Epithelial cell of esophagus (primary cell): ENCODE measurements at regions not wholly inside any gene's neighbourhood (a gene's known extent, or its start where the extent isn't known, plus 50 kb on each side); places are given as distances from the start of the nearest gene placed in this dataset.
"Not testable (repeated sequence)": the region's sequence is repeated elsewhere in the genome, so short reads cannot be mapped to it uniquely, and the experiment has no call there.

Experiments used
- DNase-seq: peaks from one replicate; pipeline ENCODE4 v3.0.0; 2010; ENCODE audit warnings: low read depth
- H3K4me3 ChIP-seq: 2 replicates; pipeline ENCODE4 v1.5.1; 2011; ENCODE audit warnings: mild to moderate bottlenecking, low read length, control low read depth
- CTCF ChIP-seq: IDR thresholded peaks from 2 replicates; pipeline ENCODE4 v1.5.1; 2011; ENCODE audit warnings: low read depth, mild to moderate bottlenecking, low read length, control low read depth, inconsistent platforms; ENCODE audit not compliant: insufficient read depth; ENCODE audit errors: missing control alignments

- H3K4me3 ChIP-seq: no peak overlapping the region
- peak; percentile 72 for DNase-seq
- peak; percentile 78 for TF ChIP-seq CTCF
Observed at GRCh38 chr16:27639561-27640276, 89.8 kb downstream of the KATNIP start.

GRCh38 chr16:27640277-27640600, 90.3 kb downstream of the KATNIP start:
- no peak overlapping the region for H3K4me3 ChIP-seq

GRCh38 chr16:27641260-27641659, 91.3 kb downstream of the KATNIP start:
- DNase-seq: no peak
- TF ChIP-seq CTCF: no peak
- H3K4me3 ChIP-seq: no peak overlapping the region

More at GRCh38 chr16:27640277-27640600, 90.3 kb downstream of the KATNIP start:
- no peak for TF ChIP-seq CTCF
- peak; percentile 87 for DNase-seq

DNA sequence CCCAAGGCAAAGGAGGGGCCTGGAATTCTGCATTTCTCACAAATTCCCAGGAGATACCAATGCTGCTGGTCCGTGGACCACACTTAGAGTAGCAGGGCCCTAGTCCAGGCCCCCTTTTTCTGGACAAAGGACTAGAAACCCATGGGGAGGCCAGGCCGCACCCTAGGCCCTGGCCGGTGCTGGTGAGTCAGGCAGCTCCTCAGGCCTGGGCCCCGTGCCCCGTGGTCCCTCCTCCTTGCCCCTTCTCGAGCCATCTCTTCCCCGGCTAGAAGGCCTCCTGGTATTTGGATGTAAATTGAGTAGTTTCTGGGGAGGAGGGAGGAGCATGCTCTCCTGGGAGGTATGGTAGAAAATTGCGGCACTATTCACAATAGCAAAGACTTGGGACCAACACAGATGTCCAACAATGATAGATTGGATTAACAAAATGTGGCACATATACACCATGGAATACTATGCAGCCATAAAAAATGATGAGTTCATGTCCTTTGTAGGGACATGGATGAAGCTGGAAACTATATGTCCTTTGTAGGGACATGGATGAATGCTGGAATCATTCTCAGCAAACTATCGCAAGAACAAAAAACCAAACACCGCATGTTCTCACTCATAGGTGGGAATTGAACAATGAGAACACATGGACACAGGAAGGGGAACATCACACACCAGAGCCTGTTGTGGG, 91.9 kb downstream of the KATNIP start:
- not testable (repeated sequence) for H3K4me3 ChIP-seq, DNase-seq

DNA sequence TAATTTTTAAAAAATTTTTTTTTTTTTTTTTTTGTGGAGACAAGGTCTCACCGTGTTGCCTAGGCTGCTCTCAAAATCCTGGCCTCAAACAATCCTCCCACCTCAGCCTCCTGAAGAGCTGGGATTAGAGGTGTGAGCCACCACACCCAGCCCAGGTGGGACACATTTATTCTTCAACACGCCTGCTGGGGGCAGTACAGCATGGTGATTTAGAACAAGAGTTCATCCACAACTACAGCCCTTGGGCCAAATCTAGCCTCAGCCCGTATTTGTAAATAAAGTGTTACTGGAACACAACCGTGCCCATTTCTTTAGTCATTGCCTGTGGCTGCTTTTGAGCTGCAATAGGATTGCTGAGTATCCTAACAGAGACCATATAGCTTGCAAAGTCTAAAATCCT, 92.8 kb downstream of the KATNIP start:
- peak; percentile 56 for DNase-seq
- TF ChIP-seq CTCF: peak; percentile 2
- no peak overlapping the region for H3K4me3 ChIP-seq

- no peak for TF ChIP-seq CTCF
- no peak overlapping the region for H3K4me3 ChIP-seq
- DNase-seq: no peak
Observed at GRCh38 chr16:27644165-27644564, 94.2 kb downstream of the KATNIP start.

DNA sequence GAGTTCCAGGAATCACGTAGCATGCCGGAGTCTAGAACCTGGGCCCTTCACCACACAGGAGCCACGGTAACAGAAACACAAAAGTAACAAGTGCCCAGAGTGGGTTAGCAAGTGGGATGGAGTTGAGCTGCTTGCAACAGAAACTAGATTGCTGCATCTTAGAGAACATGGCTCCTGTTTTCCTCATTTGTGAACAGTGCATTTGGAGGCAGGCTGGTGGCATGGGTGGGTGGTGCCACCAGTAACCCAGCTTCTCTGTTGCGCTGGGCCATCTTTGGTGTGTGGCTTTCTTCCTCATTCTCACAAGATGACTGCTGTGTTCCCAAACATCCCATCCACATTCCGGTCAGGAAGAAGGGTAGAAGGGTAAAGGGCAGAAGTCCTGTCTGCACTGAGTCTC, 95.5 kb downstream of the KATNIP start:
- no peak for TF ChIP-seq CTCF
- DNase-seq: no peak
- H3K4me3 ChIP-seq: no peak overlapping the region
